ENCODE measurements at regions not wholly inside any gene's neighbourhood (a gene's known extent, or its start where the extent isn't known, plus 50 kb on each side); places are given as distances from the start of the nearest gene placed in this dataset.

GRCh38 chr2:21260311-21260710 lies 136.5 kb downstream of the TDRD15 start:
- H3K9me3 ChIP-seq = no peaks in the 10 kb centered on the region
- TF ChIP-seq CTCF (IDR thresholded peaks at IDR 0.05) = no peak
- intact Hi-C loops (cut with DNase I; ENCODE audit: low total_unique reads) = no loop called here
- H3K27ac ChIP-seq = no peak overlapping the region
- DNase-seq = no peak
- no peak overlapping the region for H3K4me3 ChIP-seq
- no peaks in the 10 kb centered on the region for H3K27me3 ChIP-seq
- peaks cover 0 to 7% (median 0%) of the 10 kb centered on the region in 4 donors for H3K4me1 ChIP-seq
- no peaks in the 10 kb centered on the region for H3K36me3 ChIP-seq

GRCh38 chr2:21261591-21261990 lies 137.8 kb downstream of the TDRD15 start:
- intact Hi-C loops (cut with DNase I; ENCODE audit: low total_unique reads) = no loop called here
- Histone ChIP-seq H3K27me3 (no peaks in the 10 kb centered on the region), H3K36me3 (no peaks in the 10 kb centered on the region), H3K4me1 (peaks cover 0 to 7% (median 0%) of the 10 kb centered on the region in 4 donors), H3K27ac (no peak overlapping the region), H3K4me3 (no peak overlapping the region), H3K9me3 (no peaks in the 10 kb centered on the region)
- DNase-seq = no peak
- no peak for TF ChIP-seq CTCF (IDR thresholded peaks at IDR 0.05)

- DNase-seq = no peak
- H3K27me3 ChIP-seq = no peaks in the 10 kb centered on the region
- no peaks in the 10 kb centered on the region for H3K36me3 ChIP-seq
- intact Hi-C loops (cut with DNase I; ENCODE audit: low total_unique reads) = no loop called here
- H3K4me3 ChIP-seq = no peak overlapping the region
- peaks cover 0 to 7% (median 0%) of the 10 kb centered on the region in 4 donors for H3K4me1 ChIP-seq
- no peak for TF ChIP-seq CTCF (IDR thresholded peaks at IDR 0.05)
- no peak overlapping the region for H3K27ac ChIP-seq
- H3K9me3 ChIP-seq = no peaks in the 10 kb centered on the region
These were observed 138.7 kb downstream of the TDRD15 start for GRCh38 chr2:21262426-21262940.

- TF ChIP-seq CTCF (IDR thresholded peaks at IDR 0.05) = no peak
- Histone ChIP-seq H3K9me3 (no peaks in the 10 kb centered on the region), H3K27me3 (no peaks in the 10 kb centered on the region), H3K4me3 (no peak overlapping the region), H3K36me3 (no peaks in the 10 kb centered on the region), H3K27ac (no peak overlapping the region), H3K4me1 (peaks cover 0 to 7% (median 0%) of the 10 kb centered on the region in 4 donors)
- no peak for DNase-seq
- intact Hi-C loops (cut with DNase I; ENCODE audit: low total_unique reads) = no loop called here
These were observed 139.9 kb downstream of the TDRD15 start for GRCh38 chr2:21263622-21264021.

- no peak for DNase-seq
- H3K27me3 ChIP-seq = no peaks in the 10 kb centered on the region
- intact Hi-C loops (cut with DNase I; ENCODE audit: low total_unique reads) = no loop called here
- H3K27ac ChIP-seq = no peak overlapping the region
- no peak overlapping the region for H3K4me3 ChIP-seq
- no peak for TF ChIP-seq CTCF (IDR thresholded peaks at IDR 0.05)
- H3K4me1 ChIP-seq = peaks cover 0 to 7% (median 0%) of the 10 kb centered on the region in 4 donors
- no peaks in the 10 kb centered on the region for H3K36me3 ChIP-seq
- no peaks in the 10 kb centered on the region for H3K9me3 ChIP-seq
These were observed 142.0 kb downstream of the TDRD15 start for GRCh38 chr2:21265752-21266151.
